Cerebellar nuclear complex (tissue), 1 donor: ENCODE measurements at regions not wholly inside any gene's neighbourhood (a gene's known extent, or its start where the extent isn't known, plus 50 kb on each side); places are given as distances from the start of the nearest gene placed in this dataset.

Source experiments
- DNase-seq, 2 experiments: peaks; one replicate each; lab custom pipeline; 2025; lab: John Stamatoyannopoulos, UW

- DNase-seq = no peak
Measured at GRCh38 chr2:240209493-240209892, 69.0 kb upstream of the OTOS start.

- no peak for DNase-seq
Measured at GRCh38 chr2:240210198-240210965, 69.9 kb upstream of the OTOS start.

GRCh38 chr2:240211096-240211495 is 70.6 kb upstream of the OTOS start:
- no peak for DNase-seq

GRCh38 chr2:240211598-240212424 is 71.4 kb upstream of the OTOS start:
- no peak for DNase-seq

GRCh38 chr2:240212425-240213225 is 72.2 kb upstream of the OTOS start:
- no peak for DNase-seq

- DNase-seq = no peak
Measured at GRCh38 chr2:240213226-240213475, 72.7 kb upstream of the OTOS start.

GRCh38 chr2:240213476-240214421 is 73.3 kb upstream of the OTOS start:
- DNase-seq = no peak

- no peak for DNase-seq
Measured at GRCh38 chr2:240214790-240215675, 74.6 kb upstream of the OTOS start.

GRCh38 chr2:240215676-240216051 is 75.2 kb upstream of the OTOS start:
- no peak for DNase-seq

- DNase-seq = no peak
Measured at GRCh38 chr2:240216167-240216566, 75.7 kb upstream of the OTOS start.

GRCh38 chr2:240217431-240218301 is 77.2 kb upstream of the OTOS start:
- DNase-seq = no peak

GRCh38 chr2:240219208-240219890 is 78.9 kb upstream of the OTOS start:
- no peak for DNase-seq

- no peak for DNase-seq
Measured at GRCh38 chr2:240220371-240220770, 79.9 kb upstream of the OTOS start.

- DNase-seq = no peak
Measured at GRCh38 chr2:240223631-240224030, 83.2 kb upstream of the OTOS start.

GRCh38 chr2:240224676-240225075 is 84.2 kb upstream of the OTOS start:
- DNase-seq = no peak

- DNase-seq = no peak
Measured at GRCh38 chr2:240225131-240225530, 84.7 kb upstream of the OTOS start.

- DNase-seq = no peak
Measured at GRCh38 chr2:240225660-240226475, 85.4 kb upstream of the OTOS start.
